NCI-H2227 treated with DMSO at 0.1 percent for 48 hours (cell line): ENCODE measurements at regions not wholly inside any gene's neighbourhood (a gene's known extent, or its start where the extent isn't known, plus 50 kb on each side); places are given as distances from the start of the nearest gene placed in this dataset.

Experiments
- DNase-seq: peaks from one replicate; lab custom pipeline; 2025; lab: John Stamatoyannopoulos, UW

GRCh38 chr11:116642481-116642880, 130.3 kb downstream of the BUD13 start:
- DNase-seq: no peak

- DNase-seq: peak; percentile 22
Observed at GRCh38 chr11:116641561-116642045, 131.2 kb downstream of the BUD13 start.

- peak; percentile 26 for DNase-seq
Observed at GRCh38 chr11:116640641-116641402, 132.0 kb downstream of the BUD13 start.

GRCh38 chr11:116638463-116638862, 134.3 kb downstream of the BUD13 start:
- no peak for DNase-seq

- DNase-seq: no peak
Observed at GRCh38 chr11:116637766-116638165, 135.0 kb downstream of the BUD13 start.

GRCh38 chr11:116636341-116636929, 136.4 kb downstream of the BUD13 start:
- DNase-seq: no peak

GRCh38 chr11:116631201-116631600, 141.6 kb downstream of the BUD13 start:
- DNase-seq: no peak

- DNase-seq: no peak
Observed at GRCh38 chr11:116618461-116618860, 154.3 kb downstream of the BUD13 start.

GRCh38 chr11:116615211-116615865, 157.4 kb downstream of the BUD13 start:
- no peak for DNase-seq

GRCh38 chr11:116614306-116615210, 158.2 kb downstream of the BUD13 start:
- no peak for DNase-seq

- no peak for DNase-seq
Observed at GRCh38 chr11:116613206-116613875, 159.4 kb downstream of the BUD13 start.

- DNase-seq: no peak
Observed at GRCh38 chr11:116611998-116612620, 160.7 kb downstream of the BUD13 start.

- no peak for DNase-seq
Observed at GRCh38 chr11:116610190-116610589, 162.6 kb downstream of the BUD13 start.

GRCh38 chr11:116607027-116607426, 165.8 kb downstream of the BUD13 start:
- DNase-seq: no peak

- DNase-seq: no peak
Observed at GRCh38 chr11:116605543-116606459, 167.0 kb downstream of the BUD13 start.

- DNase-seq: no peak
Observed at GRCh38 chr11:116603728-116604323, 169.0 kb downstream of the BUD13 start.

GRCh38 chr11:116602637-116602942, 170.2 kb downstream of the BUD13 start:
- DNase-seq: no peak

- DNase-seq: no peak
Observed at GRCh38 chr11:116601814-116602636, 170.8 kb downstream of the BUD13 start.

- no peak for DNase-seq
Observed at GRCh38 chr11:116600930-116601329, 171.9 kb downstream of the BUD13 start.
